ENCODE measurements at regions not wholly inside any gene's neighbourhood (a gene's known extent, or its start where the extent isn't known, plus 50 kb on each side); places are given as distances from the start of the nearest gene placed in this dataset.

- TF ChIP-seq CTCF (IDR thresholded peaks at IDR 0.05) (no peak), POLR2A (IDR thresholded peaks at IDR 0.05) (no peak)
Measured at GRCh38 chr1:67589519-67590233, 95.3 kb upstream of the GADD45A start.
